ENCODE measurements at regions not wholly inside any gene's neighbourhood (a gene's known extent, or its start where the extent isn't known, plus 50 kb on each side); places are given as distances from the start of the nearest gene placed in this dataset.

DNA sequence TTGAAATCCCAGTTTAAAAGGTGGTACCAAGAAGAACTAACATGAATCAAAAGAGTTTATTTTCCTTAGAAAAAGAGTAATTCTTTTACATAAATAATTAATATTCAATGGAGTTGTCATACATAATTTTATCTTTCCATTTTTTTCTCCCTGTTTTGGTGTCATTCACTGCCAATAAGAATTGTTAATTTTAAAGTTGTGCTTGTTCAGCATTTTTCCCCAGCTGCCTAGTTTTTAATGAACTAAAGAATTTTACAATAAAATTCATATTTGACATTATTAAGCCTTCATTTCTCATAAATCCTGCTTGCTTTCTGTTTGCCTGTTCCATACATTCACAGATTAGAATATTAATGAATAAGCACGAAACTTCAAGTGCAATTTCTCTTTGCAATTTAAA lies 393.6 kb downstream of the GRXCR1 start:
- 23 to 79% (median 49%) methylated on average over 1 of the region's 1 CpG for WGBS, 4 donors
- no peaks in the 10 kb centered on the region for H3K4me1 ChIP-seq (replicated peaks in 1 of 2)
- H3K9me3 ChIP-seq (replicated peaks in 1 of 3): no peaks in the 10 kb centered on the region
- H3K27me3 ChIP-seq: no peaks in the 10 kb centered on the region
- no peak overlapping the region for H3K4me3 ChIP-seq
- H3K27ac ChIP-seq: no peak overlapping the region
- DNase-seq: no peak
- TF ChIP-seq CTCF (IDR thresholded peaks at IDR 0.05) (no peak), POLR2A (IDR thresholded peaks at IDR 0.05) (no peak)
- intact Hi-C loops (cut with DNase I): no loop called here
- no peaks in the 10 kb centered on the region for H3K36me3 ChIP-seq (replicated peaks in 1 of 2)

DNA sequence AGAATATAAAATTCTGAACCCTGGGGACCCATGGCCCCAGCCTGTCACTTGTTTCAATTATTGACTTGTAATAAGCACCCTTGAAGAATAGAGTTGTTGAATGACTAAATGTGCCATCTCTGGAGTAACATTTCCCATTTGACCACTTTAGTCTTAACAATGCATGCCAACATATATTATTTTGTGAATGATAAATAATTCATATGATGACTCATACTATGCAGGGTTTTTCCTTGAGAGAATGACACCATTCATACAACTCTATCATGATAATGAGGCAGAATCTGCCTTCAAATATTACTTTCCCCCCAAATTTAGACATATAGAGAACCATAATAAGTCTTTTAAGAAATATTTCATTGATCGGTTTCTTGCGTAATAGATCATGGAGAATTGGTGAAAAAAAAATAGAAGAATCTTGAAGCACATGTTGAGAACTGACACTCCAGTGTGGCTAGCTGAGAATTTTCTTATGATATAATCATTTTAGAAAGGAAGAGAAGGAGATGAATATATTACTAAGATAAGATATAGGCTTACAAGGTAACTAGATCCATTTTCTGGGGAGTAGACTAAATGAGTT lies 404.5 kb downstream of the GRXCR1 start:
- no peaks in the 10 kb centered on the region for H3K27me3 ChIP-seq
- no peak overlapping the region for H3K27ac ChIP-seq
- TF ChIP-seq CTCF (IDR thresholded peaks at IDR 0.05) (no peak), POLR2A (IDR thresholded peaks at IDR 0.05) (no peak)
- DNase-seq: no peak
- H3K4me3 ChIP-seq: no peak overlapping the region
- intact Hi-C loops (cut with DNase I): no loop called here
- H3K36me3 ChIP-seq (replicated peaks in 1 of 2): no peaks in the 10 kb centered on the region
- no peaks in the 10 kb centered on the region for H3K9me3 ChIP-seq (replicated peaks in 1 of 3)
- WGBS, 4 donors: 95 to 98% (median 97%) methylated on average over 2 of the region's 2 CpGs
- no peaks in the 10 kb centered on the region for H3K4me1 ChIP-seq (replicated peaks in 1 of 2)

GRCh38 chr4:43316813-43317212 lies 424.3 kb downstream of the GRXCR1 start:
- TF ChIP-seq CTCF (IDR thresholded peaks at IDR 0.05): no peak
- no peak for TF ChIP-seq POLR2A (IDR thresholded peaks at IDR 0.05)
- 26 to 44% (median 35%) methylated on average over 1 of the region's 1 CpG for WGBS, 4 donors
- Histone ChIP-seq H3K27me3 (no peaks in the 10 kb centered on the region), H3K9me3 (replicated peaks in 1 of 3) (no peaks in the 10 kb centered on the region), H3K4me1 (replicated peaks in 1 of 2) (no peaks in the 10 kb centered on the region), H3K4me3 (no peak overlapping the region), H3K36me3 (replicated peaks in 1 of 2) (no peaks in the 10 kb centered on the region), H3K27ac (no peak overlapping the region)
- DNase-seq: peak in 3 of 7 donors; percentile 8 to 21 (median 13)
- intact Hi-C loops (cut with DNase I): no loop called here

- WGBS, 4 donors: 48 to 58% (median 51%) methylated on average over 4 of the region's 4 CpGs
These were observed 432.9 kb downstream of the GRXCR1 start for GRCh38 chr4:43325220-43325967.

More at GRCh38 chr4:43325220-43325967, 432.9 kb downstream of the GRXCR1 start:
- Histone ChIP-seq H3K27ac (no peak overlapping the region), H3K4me3 (no peak overlapping the region), H3K9me3 (replicated peaks in 1 of 3) (no peaks in the 10 kb centered on the region), H3K27me3 (no peaks in the 10 kb centered on the region), H3K36me3 (replicated peaks in 1 of 2) (no peaks in the 10 kb centered on the region), H3K4me1 (replicated peaks in 1 of 2) (no peaks in the 10 kb centered on the region)
- intact Hi-C loops (cut with DNase I): no loop called here
- no peak for DNase-seq
- TF ChIP-seq CTCF (IDR thresholded peaks at IDR 0.05) (no peak), POLR2A (IDR thresholded peaks at IDR 0.05) (no peak)

All from adrenal gland (tissue), 9 donors.